ENCODE measurements at regions not wholly inside any gene's neighbourhood (a gene's known extent, or its start where the extent isn't known, plus 50 kb on each side); places are given as distances from the start of the nearest gene placed in this dataset.

DNA sequence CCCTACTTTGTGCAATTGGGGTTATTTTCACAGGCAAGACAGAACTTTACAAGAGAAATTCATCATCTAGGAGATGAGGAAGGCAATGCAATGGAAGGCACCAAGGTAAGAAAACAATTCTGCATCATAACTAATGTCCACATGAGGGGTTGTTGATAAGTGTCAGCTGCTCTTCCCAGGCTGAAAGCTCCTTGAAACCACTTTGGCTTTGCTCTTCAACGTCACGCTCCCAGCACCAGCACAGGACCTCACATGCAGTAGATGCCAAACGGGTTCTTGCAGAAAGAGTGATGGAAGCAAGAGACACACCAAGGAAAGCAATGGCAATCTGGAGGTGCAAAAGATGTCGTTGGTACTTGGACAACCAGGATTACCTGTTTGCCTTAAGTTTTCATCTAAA, 485.5 kb downstream of the BCL11B start:
- TF ChIP-seq EGR1 (IDR thresholded peaks at IDR 0.05), result no peak
- no peak for TF ChIP-seq YY1 (IDR thresholded peaks at IDR 0.05; ENCODE audit: low read depth)
- no peak for TF ChIP-seq EP300 (IDR thresholded peaks at IDR 0.05; ENCODE audit: borderline replicate concordance)
- no peak for TF ChIP-seq CREB1 (IDR thresholded peaks at IDR 0.05; ENCODE audit: low read depth)
- TF ChIP-seq, protein P1, sequence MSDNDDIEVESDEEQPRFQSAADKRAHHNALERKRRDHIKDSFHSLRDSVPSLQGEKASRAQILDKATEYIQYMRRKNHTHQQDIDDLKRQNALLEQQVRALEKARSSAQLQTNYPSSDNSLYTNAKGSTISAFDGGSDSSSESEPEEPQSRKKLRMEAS (IDR thresholded peaks at IDR 0.05), result no peak
- TF ChIP-seq FOXM1 (IDR thresholded peaks at IDR 0.05; ENCODE audit: borderline replicate concordance, low read depth), result no peak
- TF ChIP-seq TEAD4 (IDR thresholded peaks at IDR 0.05), result no peak
- no peak for TF ChIP-seq RAD21 (IDR thresholded peaks at IDR 0.05; ENCODE audit: low read depth)
- TF ChIP-seq TAF1 (IDR thresholded peaks at IDR 0.05; ENCODE audit: low read depth), result no peak
- TF ChIP-seq ZBTB7A (IDR thresholded peaks at IDR 0.05; ENCODE audit: low read depth), result no peak
- TF ChIP-seq, protein P2, sequence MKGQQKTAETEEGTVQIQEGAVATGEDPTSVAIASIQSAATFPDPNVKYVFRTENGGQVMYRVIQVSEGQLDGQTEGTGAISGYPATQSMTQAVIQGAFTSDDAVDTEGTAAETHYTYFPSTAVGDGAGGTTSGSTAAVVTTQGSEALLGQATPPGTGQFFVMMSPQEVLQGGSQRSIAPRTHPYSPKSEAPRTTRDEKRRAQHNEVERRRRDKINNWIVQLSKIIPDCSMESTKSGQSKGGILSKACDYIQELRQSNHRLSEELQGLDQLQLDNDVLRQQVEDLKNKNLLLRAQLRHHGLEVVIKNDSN (IDR thresholded peaks at IDR 0.05), result no peak
- TF ChIP-seq CEBPB (IDR thresholded peaks at IDR 0.05), result no peak
